ENCODE measurements at regions not wholly inside any gene's neighbourhood (a gene's known extent, or its start where the extent isn't known, plus 50 kb on each side); places are given as distances from the start of the nearest gene placed in this dataset.

DNA sequence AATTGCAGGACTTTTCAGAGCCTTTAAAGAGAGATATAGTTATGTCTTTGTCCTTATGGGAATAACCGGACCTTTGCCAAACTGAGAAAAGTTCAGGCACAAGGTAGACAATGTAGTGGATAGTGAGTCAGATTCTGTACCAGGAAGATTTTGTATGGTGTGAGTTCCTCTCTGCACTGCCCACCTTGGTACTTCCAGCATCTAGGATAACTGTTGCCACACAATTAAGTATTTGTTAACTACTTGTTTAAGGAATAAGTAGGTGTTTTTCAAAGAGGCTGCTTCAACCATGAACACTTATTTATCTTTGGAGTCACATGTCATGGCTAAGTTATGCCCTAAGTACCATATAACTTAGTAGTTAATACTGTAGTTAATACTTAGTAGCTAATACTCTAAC lies 131.8 kb upstream of the DOK5 start:
- TF ChIP-seq, protein P1, sequence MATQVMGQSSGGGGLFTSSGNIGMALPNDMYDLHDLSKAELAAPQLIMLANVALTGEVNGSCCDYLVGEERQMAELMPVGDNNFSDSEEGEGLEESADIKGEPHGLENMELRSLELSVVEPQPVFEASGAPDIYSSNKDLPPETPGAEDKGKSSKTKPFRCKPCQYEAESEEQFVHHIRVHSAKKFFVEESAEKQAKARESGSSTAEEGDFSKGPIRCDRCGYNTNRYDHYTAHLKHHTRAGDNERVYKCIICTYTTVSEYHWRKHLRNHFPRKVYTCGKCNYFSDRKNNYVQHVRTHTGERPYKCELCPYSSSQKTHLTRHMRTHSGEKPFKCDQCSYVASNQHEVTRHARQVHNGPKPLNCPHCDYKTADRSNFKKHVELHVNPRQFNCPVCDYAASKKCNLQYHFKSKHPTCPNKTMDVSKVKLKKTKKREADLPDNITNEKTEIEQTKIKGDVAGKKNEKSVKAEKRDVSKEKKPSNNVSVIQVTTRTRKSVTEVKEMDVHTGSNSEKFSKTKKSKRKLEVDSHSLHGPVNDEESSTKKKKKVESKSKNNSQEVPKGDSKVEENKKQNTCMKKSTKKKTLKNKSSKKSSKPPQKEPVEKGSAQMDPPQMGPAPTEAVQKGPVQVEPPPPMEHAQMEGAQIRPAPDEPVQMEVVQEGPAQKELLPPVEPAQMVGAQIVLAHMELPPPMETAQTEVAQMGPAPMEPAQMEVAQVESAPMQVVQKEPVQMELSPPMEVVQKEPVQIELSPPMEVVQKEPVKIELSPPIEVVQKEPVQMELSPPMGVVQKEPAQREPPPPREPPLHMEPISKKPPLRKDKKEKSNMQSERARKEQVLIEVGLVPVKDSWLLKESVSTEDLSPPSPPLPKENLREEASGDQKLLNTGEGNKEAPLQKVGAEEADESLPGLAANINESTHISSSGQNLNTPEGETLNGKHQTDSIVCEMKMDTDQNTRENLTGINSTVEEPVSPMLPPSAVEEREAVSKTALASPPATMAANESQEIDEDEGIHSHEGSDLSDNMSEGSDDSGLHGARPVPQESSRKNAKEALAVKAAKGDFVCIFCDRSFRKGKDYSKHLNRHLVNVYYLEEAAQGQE (IDR thresholded peaks at IDR 0.05; ENCODE audit: insufficient read depth in 1 of 2, low read depth in 2 of 2, low read length in 1 of 2) = no peak
- TF ChIP-seq TCF7L2 (IDR thresholded peaks at IDR 0.05; ENCODE audit: low read depth, low read length) (no peak), POLR2AphosphoS5 (IDR thresholded peaks at IDR 0.05; ENCODE audit: low read depth, low read length) (no peak)
- TF ChIP-seq, protein P2, sequence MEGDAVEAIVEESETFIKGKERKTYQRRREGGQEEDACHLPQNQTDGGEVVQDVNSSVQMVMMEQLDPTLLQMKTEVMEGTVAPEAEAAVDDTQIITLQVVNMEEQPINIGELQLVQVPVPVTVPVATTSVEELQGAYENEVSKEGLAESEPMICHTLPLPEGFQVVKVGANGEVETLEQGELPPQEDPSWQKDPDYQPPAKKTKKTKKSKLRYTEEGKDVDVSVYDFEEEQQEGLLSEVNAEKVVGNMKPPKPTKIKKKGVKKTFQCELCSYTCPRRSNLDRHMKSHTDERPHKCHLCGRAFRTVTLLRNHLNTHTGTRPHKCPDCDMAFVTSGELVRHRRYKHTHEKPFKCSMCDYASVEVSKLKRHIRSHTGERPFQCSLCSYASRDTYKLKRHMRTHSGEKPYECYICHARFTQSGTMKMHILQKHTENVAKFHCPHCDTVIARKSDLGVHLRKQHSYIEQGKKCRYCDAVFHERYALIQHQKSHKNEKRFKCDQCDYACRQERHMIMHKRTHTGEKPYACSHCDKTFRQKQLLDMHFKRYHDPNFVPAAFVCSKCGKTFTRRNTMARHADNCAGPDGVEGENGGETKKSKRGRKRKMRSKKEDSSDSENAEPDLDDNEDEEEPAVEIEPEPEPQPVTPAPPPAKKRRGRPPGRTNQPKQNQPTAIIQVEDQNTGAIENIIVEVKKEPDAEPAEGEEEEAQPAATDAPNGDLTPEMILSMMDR (IDR thresholded peaks at IDR 0.05) = no peak
